ENCODE measurements at regions not wholly inside any gene's neighbourhood (a gene's known extent, or its start where the extent isn't known, plus 50 kb on each side); places are given as distances from the start of the nearest gene placed in this dataset.
"Not testable (repeated sequence)": the region's sequence is repeated elsewhere in the genome, so short reads cannot be mapped to it uniquely, and the experiment has no call there.

DNA sequence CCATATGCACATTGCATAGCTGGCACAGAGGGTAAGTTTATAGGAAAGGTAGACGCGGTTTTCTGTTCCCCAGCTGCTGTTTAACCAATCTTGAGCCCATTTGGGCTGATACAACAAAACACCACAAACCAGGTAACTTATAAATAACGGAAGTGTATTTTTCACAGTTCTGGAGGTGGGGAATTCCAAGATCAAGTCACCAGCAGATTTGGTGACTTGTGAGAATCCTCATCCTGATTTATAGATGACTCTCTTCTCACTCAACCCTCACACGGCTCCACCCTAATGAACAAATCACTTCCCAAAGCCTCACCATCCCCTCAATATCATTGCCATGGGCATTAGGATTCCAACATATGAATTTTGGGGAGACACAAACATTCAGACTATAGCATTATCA lies 694.4 kb upstream of the NR2F2 start:
- DNase-seq: no peak

DNA sequence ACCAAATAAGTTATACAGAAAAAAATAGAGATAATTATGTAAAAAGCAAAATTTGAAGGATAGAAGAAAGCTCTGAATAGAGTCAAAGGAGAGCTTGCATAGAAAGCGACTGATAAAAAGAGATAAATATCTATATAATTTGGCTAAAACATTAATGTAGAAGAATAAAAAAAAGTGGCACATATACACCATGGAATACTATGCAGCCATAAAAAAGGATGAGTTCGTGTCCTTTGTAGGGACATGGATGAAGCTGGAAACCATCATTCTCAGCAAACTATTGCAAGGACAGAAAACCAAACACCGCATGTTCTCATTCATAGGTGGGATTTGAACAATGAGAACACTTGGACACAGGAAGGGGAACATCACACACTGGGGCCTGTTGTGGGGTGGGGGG lies 693.3 kb upstream of the NR2F2 start:
- DNase-seq: not testable (repeated sequence)

DNA sequence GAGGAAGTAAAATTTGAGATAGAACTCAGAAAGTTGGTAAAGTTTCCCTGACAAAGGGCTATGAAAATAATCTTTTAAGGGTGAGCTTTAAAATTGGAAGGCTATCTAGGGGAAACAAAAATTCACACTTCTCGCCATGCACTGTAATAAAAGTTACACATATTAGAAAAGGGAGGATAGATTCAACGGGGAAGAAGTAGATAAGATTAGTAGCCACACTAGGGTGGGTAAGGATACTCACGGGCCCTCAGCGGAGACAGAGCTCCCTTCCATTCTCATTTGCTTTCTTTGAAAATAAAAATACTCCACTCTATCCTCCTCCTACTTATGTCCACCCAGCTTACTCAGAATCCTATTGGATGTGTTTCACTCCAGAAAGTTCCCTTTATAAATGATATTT lies 691.3 kb upstream of the NR2F2 start:
- no peak for DNase-seq

DNA sequence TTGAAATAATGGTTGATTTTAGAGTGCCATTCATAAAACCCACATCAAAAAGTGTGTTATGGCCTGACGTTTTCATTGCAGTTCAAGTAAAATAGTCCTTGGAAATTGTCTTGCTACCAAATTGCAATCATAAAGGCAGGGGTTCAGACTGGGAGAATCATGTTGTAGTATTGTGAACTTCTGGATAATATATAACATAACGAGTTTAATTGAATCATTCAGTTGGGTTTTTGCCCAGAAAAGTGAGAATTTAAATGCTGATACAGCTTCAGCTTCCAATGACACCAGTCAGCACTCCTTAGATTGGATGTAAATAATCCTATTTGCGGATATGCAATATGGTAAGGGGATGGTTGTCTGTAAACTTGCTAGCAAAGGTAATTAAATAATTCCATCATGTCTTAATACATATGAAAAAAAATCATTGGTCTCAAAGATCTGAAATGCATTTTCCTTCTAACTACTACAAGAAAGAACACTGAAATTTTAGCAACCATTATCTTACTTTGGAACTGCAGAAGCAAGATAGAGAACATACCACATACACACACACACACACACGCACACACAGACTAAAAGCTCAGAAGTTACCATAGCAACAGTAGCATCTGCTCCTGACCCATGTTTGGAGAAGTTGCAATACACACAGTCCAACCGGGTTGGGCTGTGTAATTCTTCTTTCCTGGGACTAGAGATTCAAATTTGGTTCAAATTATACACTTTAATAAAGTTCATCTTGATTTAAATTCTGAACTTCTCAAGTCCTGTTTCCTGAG lies 686.2 kb upstream of the NR2F2 start:
- no peak for DNase-seq

DNA sequence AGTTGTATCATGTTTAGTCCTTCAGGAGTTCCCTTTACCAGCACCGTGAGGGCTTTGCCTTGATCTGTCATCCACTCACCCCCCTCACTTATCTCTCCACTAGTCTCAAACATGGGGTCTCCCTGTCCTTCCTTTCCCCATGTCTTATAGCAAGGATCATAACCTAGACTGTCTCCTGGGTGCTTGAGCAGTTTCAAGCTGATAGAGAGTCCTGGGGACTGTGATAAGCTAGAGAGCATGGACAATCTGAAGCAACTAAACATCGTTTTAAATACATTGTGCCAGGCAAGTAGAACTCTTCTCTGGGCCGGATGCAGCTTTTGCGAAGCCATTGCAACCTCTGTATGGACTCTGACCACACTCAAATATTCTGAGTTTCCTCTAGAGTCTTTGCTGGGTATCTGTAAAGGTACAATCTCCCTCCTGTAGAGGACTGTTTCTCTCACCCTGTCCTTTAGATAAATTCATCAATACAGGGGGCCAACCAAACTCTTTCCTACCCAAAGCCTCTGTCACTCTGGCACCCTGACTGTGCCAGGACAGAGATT lies 684.6 kb upstream of the NR2F2 start:
- no peak for DNase-seq

DNA sequence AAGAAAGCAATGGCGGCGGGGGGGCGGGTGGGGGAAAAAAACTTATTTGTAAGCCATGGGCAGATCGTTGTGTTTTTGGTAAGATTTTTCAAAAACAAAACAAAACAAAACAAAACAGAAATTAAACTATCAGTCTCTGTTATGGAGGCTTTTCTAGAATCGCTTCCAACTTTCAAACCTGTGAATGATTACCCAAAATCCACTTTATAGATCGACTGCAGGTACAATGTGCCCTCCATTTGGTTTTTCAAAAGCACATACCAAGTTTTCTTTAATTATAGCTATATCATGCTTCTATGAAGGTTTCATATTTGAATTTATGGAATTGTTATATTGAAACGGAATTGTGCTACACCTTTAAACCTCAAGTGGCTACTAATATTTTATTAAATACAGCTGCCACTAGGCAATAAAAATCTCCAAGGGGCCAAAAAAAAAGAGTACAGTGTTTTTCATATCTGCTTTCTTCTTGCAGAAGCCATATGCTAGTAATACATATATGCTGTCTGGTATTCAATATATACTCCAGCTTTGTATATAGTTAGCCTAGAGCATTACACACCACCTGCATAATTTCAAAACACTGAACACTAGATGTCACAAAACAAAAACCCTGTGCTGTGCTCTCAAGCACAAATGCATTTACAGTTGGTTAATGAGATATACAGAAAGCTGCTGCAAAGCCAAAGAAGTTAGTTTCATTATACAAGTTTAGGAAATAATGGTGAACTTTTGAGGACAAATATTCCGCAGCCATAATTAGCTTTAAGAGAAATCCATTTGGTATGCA lies 683.8 kb upstream of the NR2F2 start:
- no peak for DNase-seq

DNA sequence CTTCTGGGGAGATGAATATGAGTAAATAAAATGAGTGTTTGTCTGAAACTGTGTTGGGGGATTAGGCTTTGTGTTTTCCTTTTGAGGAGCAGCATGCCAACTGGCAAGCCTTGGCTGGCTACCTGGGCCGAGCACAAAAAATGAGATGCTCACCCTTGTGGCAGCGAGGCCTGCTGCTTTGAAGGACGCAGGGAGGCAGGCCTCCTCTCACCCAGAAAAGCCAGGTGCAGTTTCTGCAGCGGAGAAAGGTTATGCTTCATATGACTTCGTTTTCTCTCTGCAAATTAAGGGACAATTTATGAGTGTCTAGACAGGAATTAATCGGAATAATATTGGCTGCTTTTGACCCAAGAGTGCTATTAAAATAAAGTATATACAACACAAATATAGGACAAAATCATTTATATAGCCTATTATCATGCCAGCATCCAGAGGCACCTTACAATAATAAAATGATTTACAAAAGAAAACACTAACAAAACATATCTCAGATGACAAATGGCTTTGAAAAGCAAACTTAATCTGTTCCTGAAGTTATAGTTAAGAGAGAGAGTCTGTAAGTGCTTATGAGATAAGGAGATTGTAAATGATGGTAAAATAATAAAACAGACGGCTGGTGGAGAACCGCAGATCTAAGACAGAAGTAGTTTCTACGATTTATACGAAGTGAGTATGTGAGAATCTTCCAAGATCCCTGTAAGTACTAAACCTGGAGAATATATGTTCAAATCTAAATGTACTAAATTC lies 682.8 kb upstream of the NR2F2 start:
- no peak for DNase-seq

DNA sequence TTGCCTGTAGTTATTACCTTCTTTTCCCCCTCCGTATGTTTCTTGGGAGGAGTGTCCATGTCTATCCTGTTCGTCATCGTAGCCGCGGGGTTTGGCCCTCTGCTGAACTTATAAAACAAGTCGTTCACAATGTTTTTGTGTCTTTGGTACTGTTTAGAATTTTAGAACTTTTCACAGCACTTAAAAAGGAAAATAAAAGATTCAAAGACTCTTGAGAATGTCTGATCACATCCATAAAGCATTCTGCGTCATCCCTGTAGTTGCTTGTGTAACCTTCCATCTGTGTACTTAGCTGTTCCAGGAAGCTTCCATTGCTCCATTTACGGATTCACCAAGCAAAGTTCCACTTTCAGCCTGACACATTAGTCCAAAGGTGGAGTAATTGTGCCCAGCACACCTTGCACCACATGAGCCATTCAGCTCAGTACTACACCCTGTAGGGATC lies 677.1 kb upstream of the NR2F2 start:
- DNase-seq: no peak

DNA sequence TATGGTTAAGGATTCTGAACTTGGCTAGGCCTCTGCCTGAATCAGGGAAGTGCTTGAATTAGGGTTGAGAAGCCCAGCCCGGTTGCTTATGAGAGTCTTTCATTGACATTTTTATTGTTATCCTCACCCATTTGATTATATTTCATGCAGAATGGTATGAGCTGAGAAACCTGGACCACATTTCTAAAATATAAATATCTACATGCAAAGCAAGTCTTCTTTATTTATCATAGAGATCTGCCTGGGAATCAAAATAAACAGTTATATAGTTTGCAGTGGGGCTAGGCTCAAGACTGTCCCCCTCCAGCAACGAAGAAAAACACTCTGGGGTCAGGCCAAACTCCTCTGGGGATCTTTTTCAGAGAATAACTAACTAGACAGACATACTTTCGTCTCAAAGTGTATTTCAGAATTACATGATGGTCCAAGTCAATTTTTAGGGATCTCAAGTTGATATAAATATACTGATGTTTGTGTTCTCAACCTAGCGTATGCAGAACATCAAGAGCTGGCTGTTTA lies 675.4 kb upstream of the NR2F2 start:
- DNase-seq: no peak

DNA sequence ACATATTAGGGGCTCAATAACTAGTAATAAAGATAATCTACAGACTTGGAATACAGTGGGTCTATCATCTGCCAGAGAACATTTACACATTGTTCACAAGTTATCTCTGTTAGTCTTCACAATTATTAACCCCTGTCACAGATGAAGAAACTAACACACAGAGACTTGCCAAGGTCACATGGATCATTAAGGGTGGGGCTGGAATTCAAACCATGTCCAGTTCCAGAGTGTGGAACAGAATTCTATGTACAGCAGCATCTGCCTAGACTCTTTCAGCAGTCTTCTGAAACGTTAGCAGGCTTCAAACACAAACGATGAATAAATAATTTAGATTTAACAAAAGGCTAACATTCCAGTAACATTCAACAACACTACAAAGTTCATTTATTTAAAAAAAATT lies 673.9 kb upstream of the NR2F2 start:
- DNase-seq: no peak

DNA sequence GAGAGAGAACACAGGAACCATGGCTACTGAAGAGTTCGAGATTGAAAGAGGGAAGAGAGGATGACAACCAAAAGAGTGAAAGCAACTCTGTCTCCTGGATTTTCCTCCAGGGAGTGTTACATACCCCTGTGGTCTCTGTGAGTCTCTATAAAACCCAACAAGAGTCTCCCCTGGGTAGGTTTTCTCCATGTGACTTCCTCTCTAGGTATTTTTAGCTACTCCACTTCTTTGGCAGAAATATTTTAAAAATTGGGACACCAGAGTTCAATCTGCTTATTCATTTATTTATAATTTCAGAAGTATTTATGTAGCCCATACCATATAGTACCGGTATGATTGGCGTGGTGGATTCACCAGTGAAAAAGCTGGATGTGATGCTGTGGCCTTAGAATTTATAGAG lies 671.7 kb upstream of the NR2F2 start:
- DNase-seq: no peak

DNA sequence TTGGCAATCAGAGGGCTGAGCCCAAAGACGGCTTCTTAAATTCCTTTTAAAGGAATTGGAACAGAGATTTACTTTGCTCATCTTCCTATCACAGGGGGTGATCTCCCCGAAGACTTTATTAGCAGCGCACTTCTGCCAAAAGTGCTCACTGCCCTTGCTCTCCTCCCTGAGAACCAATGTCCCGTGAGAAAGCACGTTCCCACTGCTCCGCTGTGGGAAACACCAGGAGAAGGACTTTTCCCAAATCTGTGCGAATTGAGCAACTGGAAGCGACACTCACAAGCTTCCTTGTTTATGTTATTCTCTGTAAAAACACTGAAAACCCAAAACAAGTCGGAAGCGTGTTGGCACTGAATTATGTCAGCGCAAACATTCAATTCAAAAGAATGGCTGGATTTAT lies 670.8 kb upstream of the NR2F2 start:
- DNase-seq: no peak

DNA sequence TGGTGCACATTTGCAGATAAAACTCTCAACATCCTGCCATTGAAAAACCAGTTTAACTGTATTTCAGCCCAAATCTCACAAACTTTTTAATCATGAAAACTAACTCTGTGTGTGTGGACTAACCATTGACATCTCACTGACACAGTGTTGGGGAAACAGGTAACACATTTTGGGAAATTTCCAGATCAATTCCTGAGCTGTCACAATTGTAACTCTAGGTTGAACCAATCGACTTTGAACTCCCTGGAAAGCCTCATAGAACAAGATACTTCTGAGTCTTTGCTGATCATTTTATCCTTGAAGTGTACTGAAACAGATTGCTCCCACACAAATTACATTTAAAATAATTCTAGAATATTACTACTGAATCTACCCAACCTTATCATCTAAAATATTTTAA lies 667.9 kb upstream of the NR2F2 start:
- DNase-seq: no peak

DNA sequence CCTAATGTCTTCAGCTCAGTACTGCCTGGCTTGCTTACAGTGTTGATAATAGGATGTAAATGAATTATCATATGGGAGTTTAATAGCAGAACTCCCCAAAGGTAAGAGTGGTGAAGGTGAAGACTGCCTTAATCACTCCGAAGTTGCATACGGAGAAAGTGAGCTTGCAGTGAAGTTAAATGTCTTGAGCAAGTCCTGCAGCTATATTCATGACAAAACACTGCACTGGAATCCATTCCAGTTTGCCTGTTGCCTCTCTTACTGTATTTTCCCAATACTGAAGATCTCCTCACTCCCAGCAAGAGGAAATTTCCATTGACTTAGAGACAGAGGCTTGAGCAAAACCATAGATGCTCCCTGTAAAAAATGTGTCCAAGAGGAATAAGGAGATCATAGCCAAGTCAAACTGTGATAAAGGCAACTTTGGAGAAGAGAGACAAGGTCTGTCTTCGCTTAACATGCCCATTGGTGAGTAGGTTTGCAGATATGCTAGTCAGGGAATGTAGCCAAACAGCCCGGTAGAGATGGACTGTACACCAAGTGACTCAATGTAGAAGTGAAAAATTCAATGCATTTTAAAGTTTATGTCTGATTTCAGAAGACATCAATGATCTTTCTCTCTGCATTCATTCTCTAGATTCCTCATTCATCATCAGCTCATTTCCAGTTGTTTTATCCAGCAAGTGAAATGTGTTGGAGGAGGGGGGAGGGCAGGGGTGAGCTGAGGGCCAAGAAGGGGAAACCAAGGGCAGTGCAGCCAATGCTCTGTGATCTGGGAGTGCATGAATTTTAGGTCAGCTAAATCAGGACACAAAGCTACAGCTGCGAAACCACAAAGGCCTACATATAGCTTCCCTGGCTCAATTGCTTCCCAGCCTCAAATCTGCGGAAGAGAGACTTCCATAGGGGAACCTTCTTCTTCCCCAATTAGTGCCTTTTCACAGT lies 667.1 kb upstream of the NR2F2 start:
- no peak for DNase-seq

DNA sequence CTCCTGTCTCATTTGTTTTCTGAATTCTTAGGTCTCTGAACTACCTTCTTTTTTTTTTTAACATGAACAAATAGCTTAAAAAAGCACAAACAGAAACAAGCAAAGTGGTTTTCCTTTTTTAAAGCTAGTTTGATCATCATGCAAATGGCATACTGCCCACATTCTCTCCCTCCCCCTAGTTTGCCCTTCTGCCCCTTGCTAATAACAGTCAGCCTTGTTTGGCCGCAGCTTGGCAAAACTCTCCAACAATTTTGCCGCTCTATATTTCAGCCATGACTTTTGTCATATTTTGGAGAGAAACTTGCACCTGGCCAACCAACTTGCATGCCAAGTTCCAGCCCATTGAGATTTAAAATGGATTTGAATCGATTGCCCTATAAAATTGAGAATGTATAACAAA lies 666.0 kb upstream of the NR2F2 start:
- no peak for DNase-seq

DNA sequence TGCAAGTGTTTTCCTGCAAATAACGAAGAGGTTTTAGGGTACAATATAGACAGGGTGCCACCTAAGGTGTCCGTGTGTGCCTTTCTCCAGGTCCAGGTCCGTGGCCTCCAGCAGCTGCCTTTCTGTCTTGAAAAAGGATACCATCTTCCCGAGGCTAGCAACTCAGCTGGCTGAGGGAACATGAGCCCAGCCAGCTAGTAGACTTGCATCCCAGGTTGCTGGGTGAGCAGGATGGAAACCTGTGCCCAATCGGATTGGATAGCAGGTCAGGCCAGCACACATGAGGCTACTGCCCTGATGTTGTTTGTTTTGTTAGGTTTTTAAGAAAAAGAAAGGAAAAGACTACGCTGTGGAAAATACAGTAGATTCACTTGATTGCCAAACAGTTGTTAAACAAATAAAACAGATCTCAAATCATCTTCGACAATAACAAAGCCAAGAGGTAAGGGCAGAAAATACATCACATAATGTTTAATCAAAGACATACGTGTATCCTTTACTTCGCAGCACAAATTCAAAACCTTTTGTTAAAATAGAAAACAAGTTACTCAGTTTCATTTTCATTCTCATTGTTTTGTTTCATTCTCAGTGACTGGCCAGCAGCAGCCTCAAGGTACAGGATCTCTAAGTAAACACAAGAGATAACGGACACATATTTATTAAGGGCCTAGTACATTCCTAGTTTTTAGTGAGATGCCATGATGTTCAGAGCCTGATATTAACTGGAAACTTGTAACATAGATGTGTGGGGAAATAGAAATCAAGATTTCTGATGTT lies 661.2 kb upstream of the NR2F2 start:
- DNase-seq: no peak

DNA sequence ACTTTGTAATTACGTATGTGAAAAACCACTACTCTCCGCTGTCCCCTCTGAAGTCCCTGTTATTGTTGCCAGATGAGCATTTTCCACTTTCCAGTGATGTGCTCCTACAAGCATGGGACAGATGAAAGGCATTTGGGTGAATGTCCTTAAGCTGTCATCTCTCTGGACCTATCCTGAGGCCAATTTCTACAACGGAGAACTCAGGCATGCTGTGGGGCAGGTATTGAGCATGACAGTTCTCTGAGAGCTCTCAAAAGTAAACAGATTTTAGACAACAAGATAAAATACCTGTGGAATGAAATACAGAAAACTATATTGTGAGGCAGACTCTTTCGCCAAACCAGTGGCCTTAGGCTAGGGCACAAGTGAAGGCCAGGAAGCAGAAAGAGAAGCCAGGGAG lies 656.5 kb upstream of the NR2F2 start:
- DNase-seq: no peak

DNA sequence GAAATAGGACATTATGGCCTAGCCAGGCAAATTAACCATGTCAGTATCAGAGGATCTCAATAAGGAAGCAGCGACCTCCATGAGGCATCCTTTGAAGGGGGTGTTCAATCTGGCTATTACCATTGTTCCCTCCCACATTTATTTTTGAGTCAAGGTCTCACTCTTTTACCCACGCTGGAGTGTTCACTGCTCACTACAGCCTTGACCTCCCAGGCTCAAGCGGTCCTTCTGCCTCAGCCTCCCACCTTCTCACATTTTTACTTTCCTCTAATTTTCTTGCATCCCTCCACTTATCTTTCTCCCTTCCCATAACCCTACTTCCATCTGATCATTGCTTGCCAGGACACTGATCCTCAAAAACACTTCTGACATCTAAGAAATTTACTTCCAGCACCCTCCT lies 654.0 kb upstream of the NR2F2 start:
- no peak for DNase-seq

DNA sequence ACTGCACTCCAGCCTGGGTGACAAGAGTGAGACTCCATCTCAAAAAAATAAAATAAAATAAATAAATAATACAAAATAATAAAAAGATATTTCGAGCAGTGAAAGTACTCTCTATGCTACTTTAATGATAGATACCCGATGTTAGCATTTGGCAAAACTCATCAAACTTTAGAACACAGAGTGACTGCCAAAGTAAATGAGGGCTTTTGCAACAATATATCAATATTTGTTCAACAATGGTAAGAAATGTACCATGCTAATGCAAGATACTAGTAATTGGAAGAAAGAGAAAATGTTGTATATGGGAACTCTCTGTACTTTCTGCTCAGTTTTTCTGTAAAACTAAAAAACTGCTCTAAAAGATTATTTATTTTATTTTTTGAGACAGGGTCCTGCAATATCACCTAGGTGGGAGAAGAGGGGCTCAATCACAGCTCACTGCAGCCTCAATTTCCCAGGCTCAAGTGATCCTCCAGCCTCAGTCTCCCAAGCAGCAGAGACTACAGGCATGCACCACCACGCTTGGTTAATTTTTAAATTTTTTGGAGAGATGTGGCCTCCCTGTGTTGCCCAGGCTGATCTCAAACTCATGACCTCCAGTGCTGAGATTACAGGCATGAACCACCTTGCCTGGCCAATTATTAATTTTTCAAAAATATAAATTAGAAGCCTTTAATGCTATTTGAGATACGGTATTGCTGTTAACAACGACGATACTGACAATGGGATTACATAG lies 650.5 kb upstream of the NR2F2 start:
- DNase-seq: no peak

DNA sequence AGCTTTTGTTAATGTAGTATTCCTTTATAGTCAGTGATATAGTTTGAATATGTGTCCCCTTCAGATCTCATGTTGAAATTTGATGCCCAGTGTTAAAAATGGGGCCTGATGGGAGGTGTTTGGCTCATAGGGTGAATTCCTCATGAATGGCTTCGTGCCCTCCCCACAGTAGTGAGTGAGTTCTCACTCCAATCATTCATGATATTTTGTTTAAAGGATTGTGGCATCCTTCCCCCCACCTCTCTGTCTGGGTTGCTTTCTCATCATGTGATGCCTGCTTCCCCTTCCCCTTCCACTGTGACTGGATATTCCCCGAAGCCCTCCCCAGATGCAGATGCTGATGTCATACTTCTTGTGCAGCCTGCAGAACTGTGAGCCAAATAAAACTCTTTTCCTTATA lies 649.8 kb upstream of the NR2F2 start:
- no peak for DNase-seq

Data from CD4-positive, alpha-beta T cell treated with Interleukin-12 subunit alpha and Interleukin-12 subunit beta, for 1 hour (primary cell).